ENCODE measurements at regions not wholly inside any gene's neighbourhood (a gene's known extent, or its start where the extent isn't known, plus 50 kb on each side); places are given as distances from the start of the nearest gene placed in this dataset.

- no peak for TF ChIP-seq CTCF (IDR thresholded peaks at IDR 0.05)
- DNase-seq (ENCODE audit: low spot score), result no peak
- no peak for ATAC-seq (ENCODE audit: low FRiP score)
Measured at GRCh38 chr14:98296895-98297294, 975.1 kb downstream of the BCL11B start.

GRCh38 chr14:98297567-98297966 is 974.4 kb downstream of the BCL11B start:
- TF ChIP-seq CTCF (IDR thresholded peaks at IDR 0.05), result no peak
- no peak for DNase-seq (ENCODE audit: low spot score)
- ATAC-seq (ENCODE audit: low FRiP score), result no peak

DNA sequence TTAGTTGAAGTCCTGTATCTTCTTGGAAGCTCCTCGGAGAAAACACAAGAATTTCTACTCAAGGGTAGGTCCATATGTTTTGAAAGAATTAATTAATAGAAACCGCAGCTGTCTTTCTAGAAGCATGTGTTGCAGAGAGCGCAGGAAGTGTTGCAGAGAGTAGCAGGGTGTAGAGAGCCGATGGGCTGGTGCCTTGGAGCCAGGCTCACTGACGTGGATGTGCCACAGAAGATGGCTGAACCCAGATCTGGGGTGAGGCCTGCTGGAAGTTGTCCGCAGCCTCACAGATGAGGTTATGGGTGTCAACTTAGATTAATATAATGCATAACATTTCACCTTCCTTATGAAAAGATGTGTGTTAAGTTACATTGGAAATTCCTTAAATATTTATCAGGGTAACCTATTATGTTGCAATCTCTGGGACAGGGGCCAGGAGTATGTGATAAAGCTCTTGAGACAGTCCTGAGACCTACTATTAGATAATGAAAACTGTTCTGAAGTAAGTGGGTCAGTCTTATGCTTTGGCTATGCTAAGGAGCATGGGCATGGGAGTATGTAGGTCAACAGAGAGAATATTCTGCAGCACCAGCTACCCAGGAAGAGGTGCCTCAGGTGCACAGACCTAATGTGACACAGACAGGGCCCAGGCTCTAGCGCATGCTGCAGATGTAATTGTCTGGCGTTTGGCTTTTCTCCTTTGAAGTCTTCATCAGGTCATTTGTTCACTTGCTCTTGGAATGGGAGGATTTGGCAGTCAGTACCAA is 973.3 kb downstream of the BCL11B start:
- ATAC-seq (ENCODE audit: low FRiP score), result no peak
- no peak for DNase-seq (ENCODE audit: low spot score)
- no peak for TF ChIP-seq CTCF (IDR thresholded peaks at IDR 0.05)

GRCh38 chr14:98301681-98302080 is 970.3 kb downstream of the BCL11B start:
- TF ChIP-seq CTCF (IDR thresholded peaks at IDR 0.05), result no peak
- ATAC-seq (ENCODE audit: low FRiP score), result no peak
- DNase-seq (ENCODE audit: low spot score), result no peak

- no peak for TF ChIP-seq CTCF (IDR thresholded peaks at IDR 0.05)
- ATAC-seq (ENCODE audit: low FRiP score) (no peak), DNase-seq (ENCODE audit: low spot score) (no peak)
Measured at GRCh38 chr14:98304574-98304973, 967.4 kb downstream of the BCL11B start.

DNA sequence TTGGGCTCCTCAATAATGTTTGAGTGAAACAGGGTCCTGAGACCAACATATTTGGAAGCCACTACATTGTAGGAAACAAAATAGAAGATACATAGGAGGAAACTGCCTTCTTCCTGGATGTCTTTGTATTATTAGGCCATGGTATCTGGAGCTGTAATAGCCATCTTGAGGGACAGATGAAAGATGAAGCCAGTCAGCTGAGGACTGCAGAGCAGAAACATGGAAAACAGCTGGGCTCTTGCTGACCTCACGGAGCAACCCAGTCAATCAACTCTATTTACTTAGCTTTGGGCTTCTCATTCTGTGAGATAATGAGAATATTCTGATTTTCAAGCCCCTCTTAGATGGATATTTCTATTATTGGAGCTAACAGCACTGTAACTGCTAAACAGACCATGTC is 962.4 kb downstream of the BCL11B start:
- TF ChIP-seq CTCF (IDR thresholded peaks at IDR 0.05), result no peak
- ATAC-seq (ENCODE audit: low FRiP score), result no peak

GRCh38 chr14:98312006-98312405 is 960.0 kb downstream of the BCL11B start:
- no peak for TF ChIP-seq CTCF (IDR thresholded peaks at IDR 0.05)
- ATAC-seq (ENCODE audit: low FRiP score) (no peak), DNase-seq (ENCODE audit: low spot score) (no peak)

More for the DNA sequence above, 962.4 kb downstream of the BCL11B start:
- DNase-seq (ENCODE audit: low spot score), result no peak

Data from omental fat pad (tissue), 3 donors.